ENCODE measurements at regions not wholly inside any gene's neighbourhood (a gene's known extent, or its start where the extent isn't known, plus 50 kb on each side); places are given as distances from the start of the nearest gene placed in this dataset.
"Not testable (repeated sequence)": the region's sequence is repeated elsewhere in the genome, so short reads cannot be mapped to it uniquely, and the experiment has no call there.

DNA sequence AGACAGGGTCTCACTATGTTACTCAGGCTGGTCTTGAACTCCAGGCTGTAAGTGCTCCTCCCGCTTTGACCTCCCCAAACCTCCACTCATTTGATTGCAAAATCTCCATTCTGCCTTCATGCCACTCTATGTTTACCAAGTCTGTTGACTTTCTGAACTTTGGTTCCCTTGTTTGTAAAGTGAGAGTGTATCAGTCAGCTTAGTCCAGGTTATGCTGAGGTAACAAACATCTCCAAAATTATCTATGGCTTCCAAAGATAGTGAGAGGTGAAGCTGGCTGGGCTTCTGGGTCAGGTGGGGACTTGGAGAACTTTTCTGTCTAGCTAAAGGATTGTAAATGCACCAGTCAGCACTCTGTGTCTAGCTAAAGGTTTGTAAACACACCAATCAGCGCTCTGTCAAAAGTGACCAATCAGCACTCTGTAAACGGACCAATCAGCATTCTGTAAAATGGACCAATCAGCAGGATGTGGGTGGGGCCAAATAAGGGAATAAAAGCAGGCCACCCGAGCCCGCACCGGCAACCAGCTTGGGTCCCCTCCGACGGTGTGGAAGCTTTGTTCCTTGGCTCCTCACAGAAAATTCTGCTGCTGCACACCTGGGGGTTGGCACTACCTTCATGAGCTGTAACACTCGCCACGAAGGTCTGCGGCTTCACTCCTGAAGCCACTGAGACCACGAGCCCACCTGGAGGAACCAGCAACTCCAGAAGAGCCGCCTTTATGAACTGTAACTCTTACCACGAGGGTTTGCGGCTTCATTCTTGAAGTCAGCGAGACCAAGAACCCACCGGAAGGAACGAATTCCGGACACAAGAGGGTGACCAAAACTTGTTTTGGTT, 109.3 kb downstream of the MIAT start:
- peaks cover 0 to 11% of the 10 kb centered on the region in 2 donors for H3K9me3 ChIP-seq (ENCODE audit: control insufficient read depth in 2 of 2, insufficient read depth in 1 of 2, low read depth in 1 of 2, low read length in 1 of 2)
- WGBS, 3 donors, result 89 to 93% (median 90%) methylated on average over 19 of the region's 19 CpGs
- no peak overlapping the region for H3K27ac ChIP-seq (ENCODE audit: low read depth in 1 of 3, low read length in 2 of 3)
- H3K27me3 ChIP-seq (ENCODE audit: control insufficient read depth in 3 of 3, insufficient read depth in 3 of 3, low read length in 3 of 3), result no peaks in the 10 kb centered on the region
- H3K36me3 ChIP-seq (ENCODE audit: control insufficient read depth in 3 of 3, insufficient read depth in 2 of 3, low read depth in 1 of 3, low read length in 3 of 3), result peaks cover 0 to 9% (median 0%) of the 10 kb centered on the region in 3 donors
- no peaks in the 10 kb centered on the region for H3K4me1 ChIP-seq (ENCODE audit: control insufficient read depth in 3 of 3, insufficient read depth in 2 of 3, low read depth in 1 of 3, low read length in 2 of 3)
- FAIRE-seq (no peak), DNase-seq (no peak)
- H3K4me3 ChIP-seq (ENCODE audit: low read depth in 1 of 3, low read length in 3 of 3), result no peak overlapping the region

GRCh38 chr22:26767351-26768155, 110.2 kb downstream of the MIAT start:
- Histone ChIP-seq H3K27ac (ENCODE audit: low read depth in 1 of 3, low read length in 2 of 3) (no peak overlapping the region), H3K36me3 (ENCODE audit: control insufficient read depth in 3 of 3, insufficient read depth in 2 of 3, low read depth in 1 of 3, low read length in 3 of 3) (peaks cover 0 to 9% (median 0%) of the 10 kb centered on the region in 3 donors), H3K4me1 (ENCODE audit: control insufficient read depth in 3 of 3, insufficient read depth in 2 of 3, low read depth in 1 of 3, low read length in 2 of 3) (no peaks in the 10 kb centered on the region), H3K9me3 (ENCODE audit: control insufficient read depth in 2 of 2, insufficient read depth in 1 of 2, low read depth in 1 of 2, low read length in 1 of 2) (peaks cover 0 to 11% of the 10 kb centered on the region in 2 donors), H3K27me3 (ENCODE audit: control insufficient read depth in 3 of 3, insufficient read depth in 3 of 3, low read length in 3 of 3) (no peaks in the 10 kb centered on the region), H3K4me3 (ENCODE audit: low read depth in 1 of 3, low read length in 3 of 3) (no peak overlapping the region)
- no peak for FAIRE-seq
- 92% methylated on average over 15 of the region's 15 CpGs for WGBS, 3 donors
- no peak for DNase-seq

DNA sequence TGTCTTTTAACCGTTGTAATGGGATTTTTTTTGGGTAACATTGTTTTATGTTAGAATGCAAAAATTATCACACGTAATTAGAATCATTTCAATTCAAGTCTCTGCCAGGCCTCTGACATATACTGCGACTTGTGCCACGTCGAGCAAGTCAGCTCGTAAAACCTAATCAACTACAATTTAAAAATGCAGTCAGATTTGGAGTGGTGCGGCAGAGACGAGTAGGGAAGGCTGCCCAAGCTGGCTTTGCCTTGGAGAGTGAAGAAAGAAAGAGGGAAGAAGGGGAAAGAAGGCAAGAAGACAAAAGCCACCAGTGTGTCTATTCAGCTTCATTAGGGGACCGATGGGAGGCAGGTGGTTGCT, 110.7 kb downstream of the MIAT start:
- no peak overlapping the region for H3K4me3 ChIP-seq (ENCODE audit: low read depth in 1 of 3, low read length in 3 of 3)
- H3K27ac ChIP-seq (ENCODE audit: low read depth in 1 of 3, low read length in 2 of 3), result no peak overlapping the region
- H3K4me1 ChIP-seq (ENCODE audit: control insufficient read depth in 3 of 3, insufficient read depth in 2 of 3, low read depth in 1 of 3, low read length in 2 of 3), result no peaks in the 10 kb centered on the region
- FAIRE-seq (no peak), DNase-seq (no peak)
- peaks cover 0 to 11% of the 10 kb centered on the region in 2 donors for H3K9me3 ChIP-seq (ENCODE audit: control insufficient read depth in 2 of 2, insufficient read depth in 1 of 2, low read depth in 1 of 2, low read length in 1 of 2)
- no peaks in the 10 kb centered on the region for H3K27me3 ChIP-seq (ENCODE audit: control insufficient read depth in 3 of 3, insufficient read depth in 3 of 3, low read length in 3 of 3)
- H3K36me3 ChIP-seq (ENCODE audit: control insufficient read depth in 3 of 3, insufficient read depth in 2 of 3, low read depth in 1 of 3, low read length in 3 of 3), result peaks cover 0 to 9% (median 0%) of the 10 kb centered on the region in 3 donors
- 86 to 91% (median 88%) methylated on average over 9 of the region's 9 CpGs for WGBS, 3 donors

- H3K9me3 ChIP-seq (ENCODE audit: control insufficient read depth in 2 of 2, insufficient read depth in 1 of 2, low read depth in 1 of 2, low read length in 1 of 2), result peaks cover 0 to 11% of the 10 kb centered on the region in 2 donors
- H3K36me3 ChIP-seq (ENCODE audit: control insufficient read depth in 3 of 3, insufficient read depth in 2 of 3, low read depth in 1 of 3, low read length in 3 of 3), result peaks cover 0 to 9% (median 0%) of the 10 kb centered on the region in 3 donors
- DNase-seq (no peak), FAIRE-seq (no peak)
- no peak overlapping the region for H3K27ac ChIP-seq (ENCODE audit: low read depth in 1 of 3, low read length in 2 of 3)
- no peak overlapping the region for H3K4me3 ChIP-seq (ENCODE audit: low read depth in 1 of 3, low read length in 3 of 3)
- H3K4me1 ChIP-seq (ENCODE audit: control insufficient read depth in 3 of 3, insufficient read depth in 2 of 3, low read depth in 1 of 3, low read length in 2 of 3), result no peaks in the 10 kb centered on the region
- H3K27me3 ChIP-seq (ENCODE audit: control insufficient read depth in 3 of 3, insufficient read depth in 3 of 3, low read length in 3 of 3), result no peaks in the 10 kb centered on the region
- WGBS, 3 donors, result 90 to 96% (median 94%) methylated on average over 11 of the region's 11 CpGs
Observed at GRCh38 chr22:26768952-26769351, 111.6 kb downstream of the MIAT start.

DNA sequence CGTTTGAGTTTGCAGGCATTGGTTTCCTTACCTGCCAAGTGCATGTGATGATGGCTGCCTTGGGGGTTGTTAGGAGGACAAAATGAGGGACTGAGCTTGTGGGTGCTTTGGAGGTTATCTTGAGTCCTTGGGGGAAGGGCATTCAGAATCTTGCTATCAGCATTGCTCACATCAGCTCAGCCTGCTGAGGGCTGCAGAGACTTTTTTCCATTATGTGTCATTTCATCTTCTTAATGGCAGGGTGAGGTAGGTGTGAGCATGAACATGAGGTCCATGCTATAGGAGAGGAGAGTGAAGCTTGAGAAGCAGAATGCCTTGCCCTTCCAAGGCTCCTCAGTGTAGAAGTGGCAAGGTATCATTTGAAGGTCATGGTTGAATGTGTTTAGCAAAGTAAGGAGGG, 112.3 kb downstream of the MIAT start:
- Histone ChIP-seq H3K27me3 (ENCODE audit: control insufficient read depth in 3 of 3, insufficient read depth in 3 of 3, low read length in 3 of 3) (no peaks in the 10 kb centered on the region), H3K4me1 (ENCODE audit: control insufficient read depth in 3 of 3, insufficient read depth in 2 of 3, low read depth in 1 of 3, low read length in 2 of 3) (no peaks in the 10 kb centered on the region), H3K36me3 (ENCODE audit: control insufficient read depth in 3 of 3, insufficient read depth in 2 of 3, low read depth in 1 of 3, low read length in 3 of 3) (peaks cover 0 to 9% (median 2%) of the 10 kb centered on the region in 3 donors), H3K4me3 (ENCODE audit: low read depth in 1 of 3, low read length in 3 of 3) (no peak overlapping the region), H3K9me3 (ENCODE audit: control insufficient read depth in 2 of 2, insufficient read depth in 1 of 2, low read depth in 1 of 2, low read length in 1 of 2) (peaks cover 0 to 11% of the 10 kb centered on the region in 2 donors), H3K27ac (ENCODE audit: low read depth in 1 of 3, low read length in 2 of 3) (no peak overlapping the region)
- FAIRE-seq, result no peak
- DNase-seq, result no peak
- WGBS, 3 donors, result 78 to 94% (median 90%) methylated on average over 1 of the region's 1 CpG

GRCh38 chr22:26770624-26771023, 113.2 kb downstream of the MIAT start:
- Histone ChIP-seq H3K9me3 (ENCODE audit: control insufficient read depth in 2 of 2, insufficient read depth in 1 of 2, low read depth in 1 of 2, low read length in 1 of 2) (peaks cover 0 to 11% of the 10 kb centered on the region in 2 donors), H3K27me3 (ENCODE audit: control insufficient read depth in 3 of 3, insufficient read depth in 3 of 3, low read length in 3 of 3) (no peaks in the 10 kb centered on the region), H3K4me1 (ENCODE audit: control insufficient read depth in 3 of 3, insufficient read depth in 2 of 3, low read depth in 1 of 3, low read length in 2 of 3) (no peaks in the 10 kb centered on the region), H3K4me3 (ENCODE audit: low read depth in 1 of 3, low read length in 3 of 3) (no peak overlapping the region), H3K27ac (ENCODE audit: low read depth in 1 of 3, low read length in 2 of 3) (no peak overlapping the region), H3K36me3 (ENCODE audit: control insufficient read depth in 3 of 3, insufficient read depth in 2 of 3, low read depth in 1 of 3, low read length in 3 of 3) (peaks cover under 1 to 11% (median 2%) of the 10 kb centered on the region in 3 donors)
- 72 to 83% (median 77%) methylated on average over 2 of the region's 2 CpGs for WGBS, 3 donors
- FAIRE-seq, result no peak
- no peak for DNase-seq

DNA sequence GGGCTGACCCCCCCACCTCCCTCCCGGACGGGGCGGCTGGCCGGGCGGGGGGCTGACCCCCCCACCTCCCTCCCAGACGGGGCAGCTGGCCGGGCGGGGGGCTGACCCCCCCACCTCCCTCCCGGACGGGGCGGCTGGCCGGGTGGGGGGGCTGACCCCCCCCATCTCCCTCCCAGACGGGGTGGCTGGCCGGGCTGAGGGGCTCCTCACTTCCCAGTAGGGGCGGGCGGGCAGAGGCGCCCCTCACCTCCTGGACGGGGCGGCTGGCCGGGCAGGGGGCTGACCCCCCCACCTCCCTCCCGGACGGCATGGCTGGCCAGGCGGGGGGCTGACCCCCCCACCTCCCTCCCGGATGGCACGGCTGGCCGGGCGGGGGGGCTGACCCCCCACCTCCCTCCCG, 115.7 kb downstream of the MIAT start:
- H3K27me3 ChIP-seq (ENCODE audit: control insufficient read depth in 3 of 3, insufficient read depth in 3 of 3, low read length in 3 of 3); H3K27ac ChIP-seq (ENCODE audit: low read depth in 1 of 3, low read length in 2 of 3); FAIRE-seq; H3K36me3 ChIP-seq (ENCODE audit: control insufficient read depth in 3 of 3, insufficient read depth in 2 of 3, low read depth in 1 of 3, low read length in 3 of 3); DNase-seq; H3K4me1 ChIP-seq (ENCODE audit: control insufficient read depth in 3 of 3, insufficient read depth in 2 of 3, low read depth in 1 of 3, low read length in 2 of 3); H3K4me3 ChIP-seq (ENCODE audit: low read depth in 1 of 3, low read length in 3 of 3); H3K9me3 ChIP-seq (ENCODE audit: control insufficient read depth in 2 of 2, insufficient read depth in 1 of 2, low read depth in 1 of 2, low read length in 1 of 2): not testable (repeated sequence)
- 89 to 94% (median 93%) methylated on average over 5 to 20 of the region's 28 CpGs for WGBS, 3 donors

DNA sequence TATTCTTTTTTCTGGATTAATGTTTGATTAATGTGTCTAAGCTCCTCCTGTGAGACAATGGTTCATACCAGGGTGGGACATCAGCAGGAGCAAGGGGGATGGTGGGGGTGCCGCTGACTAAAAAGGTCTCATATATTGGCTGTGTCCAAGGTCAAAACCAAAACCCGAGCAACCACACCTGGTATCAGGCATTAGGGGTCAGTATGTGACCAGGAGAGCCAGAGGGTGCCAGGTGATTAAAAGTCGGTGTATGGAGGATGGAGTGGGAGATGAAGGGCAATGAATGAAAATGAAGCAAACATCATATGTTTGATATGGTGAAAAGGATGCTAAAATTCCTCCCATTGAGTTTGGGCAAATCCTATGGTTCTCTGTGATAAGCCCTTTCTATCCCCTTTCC, 118.0 kb downstream of the MIAT start:
- no peaks in the 10 kb centered on the region for H3K27me3 ChIP-seq (ENCODE audit: control insufficient read depth in 3 of 3, insufficient read depth in 3 of 3, low read length in 3 of 3)
- FAIRE-seq (no peak), DNase-seq (no peak)
- no peak overlapping the region for H3K4me3 ChIP-seq (ENCODE audit: low read depth in 1 of 3, low read length in 3 of 3)
- H3K36me3 ChIP-seq (ENCODE audit: control insufficient read depth in 3 of 3, insufficient read depth in 2 of 3, low read depth in 1 of 3, low read length in 3 of 3), result peaks cover 2 to 26% (median 2%) of the 10 kb centered on the region in 3 donors
- no peak overlapping the region for H3K27ac ChIP-seq (ENCODE audit: low read depth in 1 of 3, low read length in 2 of 3)
- H3K4me1 ChIP-seq (ENCODE audit: control insufficient read depth in 3 of 3, insufficient read depth in 2 of 3, low read depth in 1 of 3, low read length in 2 of 3), result no peaks in the 10 kb centered on the region
- H3K9me3 ChIP-seq (ENCODE audit: control insufficient read depth in 2 of 2, insufficient read depth in 1 of 2, low read depth in 1 of 2, low read length in 1 of 2), result peaks cover 0 to 8% of the 10 kb centered on the region in 2 donors
- 92 to 98% (median 95%) methylated on average over 3 of the region's 3 CpGs for WGBS, 3 donors
